GM19372 (cell line): ENCODE measurements at regions not wholly inside any gene's neighbourhood (a gene's known extent, or its start where the extent isn't known, plus 50 kb on each side); places are given as distances from the start of the nearest gene placed in this dataset.

Source experiments
- ATAC-seq: cut with Tn5 transposase; IDR thresholded peaks from one replicate; pipeline ENCODE4 v1.9.1; 2021; ENCODE audit warnings: mild to moderate bottlenecking, low read depth, moderate library complexity; ENCODE audit not compliant: unreplicated experiment

- no peak for ATAC-seq
These were observed 271.5 kb downstream of the TLE3 start for GRCh38 chr15:69825941-69826818.

- no peak for ATAC-seq
These were observed 270.9 kb downstream of the TLE3 start for GRCh38 chr15:69826819-69827175.

- ATAC-seq, result no peak
These were observed 270.0 kb downstream of the TLE3 start for GRCh38 chr15:69827751-69828150.

- no peak for ATAC-seq
These were observed 269.4 kb downstream of the TLE3 start for GRCh38 chr15:69828181-69828828.

GRCh38 chr15:69829974-69830373 lies 267.7 kb downstream of the TLE3 start:
- ATAC-seq, result no peak

- ATAC-seq, result no peak
These were observed 267.3 kb downstream of the TLE3 start for GRCh38 chr15:69830430-69830829.

GRCh38 chr15:69830876-69831275 lies 266.8 kb downstream of the TLE3 start:
- no peak for ATAC-seq

- no peak for ATAC-seq
These were observed 263.4 kb downstream of the TLE3 start for GRCh38 chr15:69834267-69834666.

GRCh38 chr15:69834761-69835160 lies 263.0 kb downstream of the TLE3 start:
- no peak for ATAC-seq

GRCh38 chr15:69836048-69836447 lies 261.7 kb downstream of the TLE3 start:
- ATAC-seq, result no peak

- no peak for ATAC-seq
These were observed 261.0 kb downstream of the TLE3 start for GRCh38 chr15:69836526-69837230.

- no peak for ATAC-seq
These were observed 259.4 kb downstream of the TLE3 start for GRCh38 chr15:69838338-69838737.

GRCh38 chr15:69838994-69839393 lies 258.7 kb downstream of the TLE3 start:
- ATAC-seq, result no peak

GRCh38 chr15:69841113-69841828 lies 256.4 kb downstream of the TLE3 start:
- no peak for ATAC-seq

- ATAC-seq, result no peak
These were observed 254.9 kb downstream of the TLE3 start for GRCh38 chr15:69842851-69843250.

GRCh38 chr15:69843276-69843899 lies 254.3 kb downstream of the TLE3 start:
- no peak for ATAC-seq

GRCh38 chr15:69843900-69844304 lies 253.8 kb downstream of the TLE3 start:
- no peak for ATAC-seq

- ATAC-seq, result no peak
These were observed 252.6 kb downstream of the TLE3 start for GRCh38 chr15:69845159-69845558.

GRCh38 chr15:69847625-69848024 lies 250.1 kb downstream of the TLE3 start:
- ATAC-seq, result no peak

- no peak for ATAC-seq
These were observed 249.6 kb downstream of the TLE3 start for GRCh38 chr15:69848096-69848495.
